ENCODE measurements at regions not wholly inside any gene's neighbourhood (a gene's known extent, or its start where the extent isn't known, plus 50 kb on each side); places are given as distances from the start of the nearest gene placed in this dataset.

GRCh38 chr14:39740454-39740853 is 308.2 kb upstream of the FBXO33 start:
- CTCF ChIA-PET (ENCODE audit: low intra/inter-chr PET ratio, low total read pairs) = no interaction called here
- no peak overlapping the region for H2AFZ ChIP-seq (ENCODE audit: low read length)
- no peaks in the 10 kb centered on the region for H3K36me3 ChIP-seq (replicated peaks in 1 of 2; ENCODE audit: control insufficient read depth in 1 of 2, insufficient read depth in 2 of 2, low read length in 2 of 2)
- no TSS peak for BruUV-seq (replicated peaks)
- no peak for FAIRE-seq
- no peaks in the 10 kb centered on the region for H3K79me2 ChIP-seq (ENCODE audit: insufficient read depth, low read length)
- no peak overlapping the region for H3K9ac ChIP-seq (ENCODE audit: insufficient read depth, low read depth, low read length)
- no peaks in the 10 kb centered on the region for H3K27me3 ChIP-seq (ENCODE audit: control insufficient read depth in 1 of 2, insufficient read depth in 2 of 2, low read length in 2 of 2)
- no peak for DNase-seq (ENCODE audit: low spot score)
- intact Hi-C loops (cut with micrococcal nuclease; ENCODE audit: unreplicated experiment) (no loop called here), in situ Hi-C loops (cut with HindIII; ENCODE audit: extremely low pct_ligation_motif_present, low pct_unique_long_range_greater_than_20kb) (no loop called here)
- H4K20me1 ChIP-seq (ENCODE audit: insufficient read depth, low read length) = no peaks in the 10 kb centered on the region
- TF ChIP-seq ZFP82 (CRISPR knock-in tag; IDR thresholded peaks at IDR 0.05; ENCODE audit: borderline replicate concordance) (no peak), ZNF331 (CRISPR knock-in tag; IDR thresholded peaks at IDR 0.05) (no peak), RAD21 (CRISPR knock-in tag; IDR thresholded peaks at IDR 0.05) (no peak), MNT (IDR thresholded peaks at IDR 0.05) (no peak), GZF1 (CRISPR knock-in tag; IDR thresholded peaks at IDR 0.05) (no peak), NFE2 (CRISPR knock-in tag; IDR thresholded peaks at IDR 0.05) (no peak)
- H3K4me2 ChIP-seq (ENCODE audit: low read depth, low read length) = no peak overlapping the region
- no peak overlapping the region for H3K4me3 ChIP-seq (replicated peaks in 1 of 3; ENCODE audit: insufficient read depth in 1 of 3, low read depth in 2 of 3, low read length in 3 of 3)
- POLR2A ChIA-PET = no interaction called here
- peak; percentile 60 for ATAC-seq
- no peaks in the 10 kb centered on the region for H3K4me1 ChIP-seq (ENCODE audit: insufficient read depth, low read length)
- no peak overlapping the region for H3K27ac ChIP-seq (ENCODE audit: extremely low read length, insufficient read depth, low read length)
- no peaks in the 10 kb centered on the region for H3K9me3 ChIP-seq (ENCODE audit: low read length)

GRCh38 chr14:39739796-39740195 is 307.6 kb upstream of the FBXO33 start:
- ChIA-PET POLR2A (no interaction called here), CTCF (ENCODE audit: low intra/inter-chr PET ratio, low total read pairs) (no interaction called here)
- peak; percentile 60 for ATAC-seq
- H3K9ac ChIP-seq (ENCODE audit: insufficient read depth, low read depth, low read length) = no peak overlapping the region
- no peak for DNase-seq (ENCODE audit: low spot score)
- no peak overlapping the region for H3K4me3 ChIP-seq (replicated peaks in 1 of 3; ENCODE audit: insufficient read depth in 1 of 3, low read depth in 2 of 3, low read length in 3 of 3)
- no peaks in the 10 kb centered on the region for H3K9me3 ChIP-seq (ENCODE audit: low read length)
- H3K27me3 ChIP-seq (ENCODE audit: control insufficient read depth in 1 of 2, insufficient read depth in 2 of 2, low read length in 2 of 2) = no peaks in the 10 kb centered on the region
- TF ChIP-seq ZNF788 (CRISPR knock-in tag; IDR thresholded peaks at IDR 0.05; ENCODE audit: borderline replicate concordance) = no peak
- no peak overlapping the region for H3K27ac ChIP-seq (ENCODE audit: extremely low read length, insufficient read depth, low read length)
- in situ Hi-C loops (cut with HindIII; ENCODE audit: extremely low pct_ligation_motif_present, low pct_unique_long_range_greater_than_20kb) = no loop called here
- no peaks in the 10 kb centered on the region for H4K20me1 ChIP-seq (ENCODE audit: insufficient read depth, low read length)
- no peaks in the 10 kb centered on the region for H3K4me1 ChIP-seq (ENCODE audit: insufficient read depth, low read length)
- no peaks in the 10 kb centered on the region for H3K36me3 ChIP-seq (replicated peaks in 1 of 2; ENCODE audit: control insufficient read depth in 1 of 2, insufficient read depth in 2 of 2, low read length in 2 of 2)
- no peak for FAIRE-seq
- no peak overlapping the region for H2AFZ ChIP-seq (ENCODE audit: low read length)
- 22% methylated on average over 2 of the region's 2 CpGs for WGBS (ENCODE audit: low lambda C conversion rate)
- intact Hi-C loops (cut with micrococcal nuclease; ENCODE audit: unreplicated experiment) = no loop called here
- no TSS peak for BruUV-seq (replicated peaks)
- no peaks in the 10 kb centered on the region for H3K79me2 ChIP-seq (ENCODE audit: insufficient read depth, low read length)
- H3K4me2 ChIP-seq (ENCODE audit: low read depth, low read length) = no peak overlapping the region

Data from HepG2 (cell line).